ENCODE measurements at regions not wholly inside any gene's neighbourhood (a gene's known extent, or its start where the extent isn't known, plus 50 kb on each side); places are given as distances from the start of the nearest gene placed in this dataset.

GRCh38 chr11:62064221-62064620 is 59.6 kb upstream of the INCENP start:
- no TSS peak for BruUV-seq (replicated peaks)
- no peak for FAIRE-seq
- POLR2A ChIA-PET: interaction anchor here (0.6 kb wide), 1 partner anchor 34 kb away, joined by 5 read pairs; no protein-coding TSS in a partner anchor

More at GRCh38 chr11:62064221-62064620, 59.6 kb upstream of the INCENP start:
- no peak overlapping the region for H3K4me3 ChIP-seq (replicated peaks in 1 of 3; ENCODE audit: insufficient read depth in 1 of 3, low read depth in 1 of 3, low read length in 3 of 3)
- no peaks in the 10 kb centered on the region for H3K79me2 ChIP-seq (ENCODE audit: control insufficient read depth, insufficient read depth, low read length)
- no peaks in the 10 kb centered on the region for H3K4me1 ChIP-seq (ENCODE audit: control insufficient read depth, extremely low read depth, insufficient read depth, low read length)
- no peaks in the 10 kb centered on the region for H3K9me3 ChIP-seq (replicated peaks; ENCODE audit: control insufficient read depth, insufficient read depth, low read length)
- intact Hi-C loops (cut with micrococcal nuclease) (no loop called here), dilution Hi-C loops (cut with MboI; ENCODE audit: extremely low pct_ligation_motif_present, low sequenced_read_pairs) (no loop called here)
- H3K27me3 ChIP-seq (ENCODE audit: control insufficient read depth in 2 of 2, insufficient read depth in 2 of 2, low read length in 2 of 2): peaks cover 0 to 3% of the 10 kb centered on the region in 2 experiments
- H3K36me3 ChIP-seq (ENCODE audit: control insufficient read depth in 2 of 2, extremely low read depth in 1 of 2, insufficient read depth in 2 of 2, low read length in 2 of 2): no peaks in the 10 kb centered on the region
- TF ChIP-seq POLR2AphosphoS5 (IDR thresholded peaks at IDR 0.05; ENCODE audit: insufficient read depth, low read depth, low read length) (no peak), MAX (IDR thresholded peaks at IDR 0.05; ENCODE audit: insufficient read depth, insufficient read length) (no peak), JUN (IDR thresholded peaks at IDR 0.05; ENCODE audit: borderline replicate concordance, insufficient read depth, insufficient read length, low read depth) (no peak), MYC (IDR thresholded peaks at IDR 0.05; ENCODE audit: low read depth, low read length) (no peak), CTCF (IDR thresholded peaks at IDR 0.05; ENCODE audit: extremely low read depth in 1 of 2, insufficient read depth in 1 of 2, low read depth in 1 of 2, low read length in 2 of 2) (no peak), EZH2 (IDR thresholded peaks at IDR 0.05; ENCODE audit: borderline replicate concordance, low read depth, low read length, severe bottlenecking) (no peak), POLR2A (IDR thresholded peaks at IDR 0.05; ENCODE audit: low read depth, low read length) (no peak), FOS (IDR thresholded peaks at IDR 0.05; ENCODE audit: borderline replicate concordance, insufficient read depth, low read length) (no peak), GATA2 (IDR thresholded peaks at IDR 0.05; ENCODE audit: insufficient read depth, insufficient read length, low read depth, low read length) (no peak)
- CTCF ChIA-PET: interaction anchor here (0.6 to 1.7 kb wide), 6 partner anchors 11 to 247 kb away, joined by 3 to 6 read pairs (median 3); no protein-coding TSS in a partner anchor
- H3K27ac ChIP-seq (ENCODE audit: insufficient read depth, low read depth, low read length): no peak overlapping the region
- H2AFZ ChIP-seq (ENCODE audit: low read depth, low read length): no peak overlapping the region
- no peak overlapping the region for H3K9ac ChIP-seq (replicated peaks; ENCODE audit: extremely low read depth, insufficient read depth, low read length)
- no peaks in the 10 kb centered on the region for H4K20me1 ChIP-seq (replicated peaks; ENCODE audit: control insufficient read depth, extremely low read depth, insufficient read depth, low read length)
- H3K9me1 ChIP-seq (replicated peaks; ENCODE audit: control insufficient read depth, extremely low read depth, insufficient read depth, low read length): no peaks in the 10 kb centered on the region
- no peak overlapping the region for H3K4me2 ChIP-seq (ENCODE audit: insufficient read depth, low read length)
- no peak for DNase-seq (ENCODE audit: low read depth, low spot score)

All from endothelial cell of umbilical vein (primary cell).